B cell (primary cell): ENCODE measurements at regions not wholly inside any gene's neighbourhood (a gene's known extent, or its start where the extent isn't known, plus 50 kb on each side); places are given as distances from the start of the nearest gene placed in this dataset.

Experiments used
- ATAC-seq: fragments of 200-7000 bp; cut with Tn5 transposase; one replicate; pipeline ENCODE4 v1.10.0; 2021; ENCODE audit warnings: low read depth, mild to moderate bottlenecking, moderate number of reproducible peaks, moderate library complexity
- CTCF ChIA-PET: fragments of 350-600 bp; sonication (Branson Sonifier 250); formaldehyde crosslinking; loops from one replicate; lab custom pipeline; 2021; ENCODE audit warnings: antibody characterized with exemption, inconsistent platforms; lab: Charles Lee
- POLR2A ChIA-PET: fragments of 350-600 bp; sonication (Branson Sonifier 250); formaldehyde crosslinking; loops from one replicate; lab custom pipeline; 2021; ENCODE audit warnings: antibody characterized with exemption; lab: Charles Lee
- DNase-seq: peaks from one replicate; pipeline ENCODE4 v3.0.0; 2013
- H2AFZ ChIP-seq: 2 replicates; pipeline ENCODE4 v1.6.1; 2012; ENCODE audit warnings: mild to moderate bottlenecking, low read depth, low read length; ENCODE audit not compliant: insufficient read depth, poor library complexity, severe bottlenecking
- H3K27ac ChIP-seq, 2 donors: 1 replicate in 1 of 2; 2 replicates in 1 of 2; pipeline ENCODE4 v1.5.1; 2012 to 2013; ENCODE audit warnings: low read length in 2 of 2, mild to moderate bottlenecking in 2 of 2, moderate library complexity in 1 of 2
- H3K27me3 ChIP-seq, 4 experiments: fragments of 200-600 bp in 1 of 4; sonication (generic) in 1 of 4; replicated peaks in 1 of 4; 1 replicate in 2 of 4; 2 replicates in 2 of 4; pipeline versions ENCODE4 v1.6.1 to v1.7.0; 2013 to 2016; ENCODE audit warnings: low read length in 3 of 4, mild to moderate bottlenecking in 2 of 4, mixed read lengths in 1 of 4, moderate library complexity in 1 of 4; ENCODE audit not compliant: insufficient read depth in 4 of 4, control insufficient read depth in 3 of 4; ENCODE audit errors: control extremely low read depth in 1 of 4
- H3K36me3 ChIP-seq, 2 experiments: replicated peaks in 1 of 2; 1 replicate in 1 of 2; 2 replicates in 1 of 2; pipeline versions ENCODE4 v1.6.1 to v1.7.1; 2013; ENCODE audit warnings: low read length in 1 of 2; ENCODE audit not compliant: insufficient read depth in 2 of 2, control insufficient read depth in 1 of 2; ENCODE audit errors: control extremely low read depth in 1 of 2, extremely low read depth in 1 of 2
- H3K4me1 ChIP-seq, 2 donors: fragments of 200-600 bp in 1 of 2; sonication (generic) in 1 of 2; 1 replicate in 1 of 2; 2 replicates in 1 of 2; pipeline versions ENCODE4 v1.5.1 to v1.6.1; 2013 to 2017; ENCODE audit warnings: low read length in 2 of 2; ENCODE audit not compliant: control insufficient read depth in 2 of 2, insufficient read depth in 2 of 2
- H3K4me2 ChIP-seq: replicated peaks from 2 replicates; pipeline ENCODE3; 2012; ENCODE audit warnings: mild to moderate bottlenecking, low read depth, low read length; ENCODE audit not compliant: poor library complexity, severe bottlenecking
- H3K4me3 ChIP-seq, 5 experiments: fragments of 200-600 bp in 1 of 5; sonication (generic) in 1 of 5; 1 replicate in 3 of 5; 2 replicates in 2 of 5; pipeline versions ENCODE4 v1.5.1 to v1.7.0; 2011 to 2016; ENCODE audit warnings: low read length in 4 of 5, mild to moderate bottlenecking in 4 of 5, low read depth in 2 of 5, control low read depth in 1 of 5, moderate library complexity in 1 of 5; ENCODE audit not compliant: insufficient read depth in 1 of 5; ENCODE audit errors: control extremely low read depth in 1 of 5, extremely low read depth in 1 of 5
- H3K79me2 ChIP-seq: fragments of 200-600 bp; sonication (generic); one replicate; pipeline ENCODE4 v1.6.0; 2016; ENCODE audit warnings: low read length; ENCODE audit not compliant: control insufficient read depth, insufficient read depth
- H3K9ac ChIP-seq: fragments of 200-600 bp; sonication (generic); 2 replicates; pipeline ENCODE4 v1.6.1; 2017; ENCODE audit warnings: mild to moderate bottlenecking, low read length, moderate library complexity
- H3K9me3 ChIP-seq, 3 donors: one replicate each; pipeline versions ENCODE4 v1.6.1 to v1.7.1; 2013; ENCODE audit warnings: low read length in 2 of 3; ENCODE audit not compliant: control insufficient read depth in 2 of 3, insufficient read depth in 1 of 3; ENCODE audit errors: control extremely low read depth in 1 of 3
- H4K20me1 ChIP-seq: 2 replicates; pipeline ENCODE4 v1.6.0; 2012; ENCODE audit warnings: mild to moderate bottlenecking, low read length; ENCODE audit not compliant: insufficient read depth, control insufficient read depth, poor library complexity, severe bottlenecking
- H3K27ac Mint-ChIP-seq: one replicate; pipeline ENCODE4 v1.8.0; 2021; ENCODE audit warnings: mixed read lengths
- H3K27me3 Mint-ChIP-seq: one replicate; pipeline ENCODE4 v1.8.0; 2021; ENCODE audit warnings: mixed read lengths
- H3K4me1 Mint-ChIP-seq: one replicate; pipeline ENCODE4 v1.8.0; 2021; ENCODE audit warnings: mixed read lengths
- H3K4me3 Mint-ChIP-seq: one replicate; pipeline ENCODE4 v1.8.0; 2021; ENCODE audit warnings: mixed read lengths
- H3K9me3 Mint-ChIP-seq: one replicate; pipeline ENCODE4 v1.8.0; 2022; ENCODE audit warnings: mixed read lengths; ENCODE audit not compliant: insufficient read depth
- CTCF ChIP-seq: fragments of 200-600 bp; IDR thresholded peaks from one replicate; pipeline ENCODE4 v1.8.0; 2022; ENCODE audit warnings: antibody characterized with exemption, mild to moderate bottlenecking
- EZH2 ChIP-seq: IDR thresholded peaks from 2 replicates; pipeline ENCODE4 v1.6.1; 2012; ENCODE audit warnings: borderline replicate concordance, low read depth, mild to moderate bottlenecking, moderate library complexity, low read length; ENCODE audit not compliant: insufficient read depth, poor library complexity, severe bottlenecking
- intact Hi-C: fragments of 100-400 bp; cut with micrococcal nuclease; formaldehyde crosslinking; loops from one replicate; pipeline ENCODE4 v1.10.0; 2022

- H3K79me2 ChIP-seq = no peaks in the 10 kb centered on the region
- H3K9me3 ChIP-seq = peaks cover 1 to 19% (median 13%) of the 10 kb centered on the region in 3 donors
- Mint-ChIP-seq H3K4me1 (no peaks in the 10 kb centered on the region), H3K4me3 (no peak overlapping the region), H3K27me3 (no peaks in the 10 kb centered on the region), H3K9me3 (peaks cover 9% of the 10 kb centered on the region), H3K27ac (no peak overlapping the region)
- ChIA-PET POLR2A (no interaction called here), CTCF (no interaction called here)
- no peak for DNase-seq
- no peak for TF ChIP-seq CTCF
- TF ChIP-seq EZH2 = no peak
- H3K27ac ChIP-seq = no peak overlapping the region
- H3K4me1 ChIP-seq = no peaks in the 10 kb centered on the region
- no peaks in the 10 kb centered on the region for H4K20me1 ChIP-seq
- intact Hi-C loops = no loop called here
- H3K36me3 ChIP-seq = no peaks in the 10 kb centered on the region
- H3K9ac ChIP-seq = no peak overlapping the region
- no peak overlapping the region for H2AFZ ChIP-seq
- no peak overlapping the region for H3K4me2 ChIP-seq
- no peak for ATAC-seq
- no peak overlapping the region for H3K4me3 ChIP-seq
- no peaks in the 10 kb centered on the region for H3K27me3 ChIP-seq
These were observed 922.0 kb upstream of the NRXN1 start for GRCh38 chr2:51953931-51954330.

- Histone ChIP-seq H2AFZ (no peak overlapping the region), H3K36me3 (no peaks in the 10 kb centered on the region), H3K27ac (no peak overlapping the region), H3K4me1 (no peaks in the 10 kb centered on the region), H3K27me3 (no peaks in the 10 kb centered on the region), H3K4me2 (no peak overlapping the region), H4K20me1 (no peaks in the 10 kb centered on the region), H3K4me3 (no peak overlapping the region), H3K9me3 (peaks cover 0 to 7% (median 0%) of the 10 kb centered on the region in 3 donors), H3K9ac (no peak overlapping the region), H3K79me2 (no peaks in the 10 kb centered on the region)
- ChIA-PET CTCF (no interaction called here), POLR2A (no interaction called here)
- H3K4me3 Mint-ChIP-seq = no peak overlapping the region
- no peaks in the 10 kb centered on the region for H3K4me1 Mint-ChIP-seq
- intact Hi-C loops = no loop called here
- no peak for DNase-seq
- peaks cover 6% of the 10 kb centered on the region for H3K9me3 Mint-ChIP-seq
- H3K27ac Mint-ChIP-seq = no peak overlapping the region
- ATAC-seq = no peak
- no peaks in the 10 kb centered on the region for H3K27me3 Mint-ChIP-seq
- TF ChIP-seq CTCF = no peak
- TF ChIP-seq EZH2 = no peak
These were observed 889.1 kb upstream of the NRXN1 start for GRCh38 chr2:51921076-51921475.
